SK-N-SH (cell line): ENCODE measurements at regions not wholly inside any gene's neighbourhood (a gene's known extent, or its start where the extent isn't known, plus 50 kb on each side); places are given as distances from the start of the nearest gene placed in this dataset.

Source experiments
- CTCF ChIP-seq: fragments of 200-600 bp; sonication (generic); IDR thresholded peaks from 2 replicates; pipeline ENCODE4 v1.6.1; 2017; ENCODE audit warnings: antibody characterized with exemption, mild to moderate bottlenecking, moderate library complexity
- GABPA ChIP-seq: IDR thresholded peaks from 2 replicates; pipeline ENCODE4 v1.4.0; 2012; ENCODE audit warnings: low read depth, mild to moderate bottlenecking
- MEF2A ChIP-seq: IDR thresholded peaks from 2 replicates; pipeline ENCODE4 v1.4.0; 2012; ENCODE audit warnings: low read depth, borderline replicate concordance
- POLR2AphosphoS5 ChIP-seq: IDR thresholded peaks from 2 replicates; pipeline ENCODE4 v1.6.1; 2012; ENCODE audit warnings: low read depth, low read length
- RAD21 ChIP-seq: IDR thresholded peaks from 2 replicates; pipeline ENCODE4 v1.6.1; 2012; ENCODE audit warnings: mild to moderate bottlenecking, low read length
- SIN3A ChIP-seq: IDR thresholded peaks from 2 replicates; pipeline ENCODE4 v1.6.1; 2012; ENCODE audit warnings: low read depth, mild to moderate bottlenecking, low read length, moderate library complexity, borderline replicate concordance
- TEAD4 ChIP-seq: IDR thresholded peaks from 2 replicates; pipeline ENCODE4 v1.4.0; 2012; ENCODE audit warnings: mild to moderate bottlenecking, borderline replicate concordance; ENCODE audit not compliant: insufficient read depth
- TF ChIP-seq, protein P1 (sequence below): IDR thresholded peaks from 2 replicates; pipeline ENCODE4 v1.4.0; 2012; ENCODE audit warnings: low read depth

- TF ChIP-seq CTCF (no peak), TEAD4 (no peak), SIN3A (no peak), POLR2AphosphoS5 (no peak), GABPA (no peak), MEF2A (no peak), RAD21 (no peak)
- TF ChIP-seq, protein P1, sequence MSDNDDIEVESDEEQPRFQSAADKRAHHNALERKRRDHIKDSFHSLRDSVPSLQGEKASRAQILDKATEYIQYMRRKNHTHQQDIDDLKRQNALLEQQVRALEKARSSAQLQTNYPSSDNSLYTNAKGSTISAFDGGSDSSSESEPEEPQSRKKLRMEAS = no peak
Observed at GRCh38 chr2:228247335-228247734, 65.8 kb upstream of the SPHKAP start.
